MCF 10A (cell line): ENCODE measurements at regions not wholly inside any gene's neighbourhood (a gene's known extent, or its start where the extent isn't known, plus 50 kb on each side); places are given as distances from the start of the nearest gene placed in this dataset.
"Not testable (repeated sequence)": the region's sequence is repeated elsewhere in the genome, so short reads cannot be mapped to it uniquely, and the experiment has no call there.

ENCODE experiments used
- BruUV-seq: library from RNA; stranded (reverse); fragments of 400-500 nt; replicated peaks from 2 replicates; lab custom pipeline; 2021; lab: Mats Ljungman, UMichigan
- CTCF ChIA-PET: fragments of 300-600 bp; sonication (Branson Sonifier 250); formaldehyde crosslinking; extraction: SDS; loops from one replicate; lab custom pipeline; 2021; ENCODE audit warnings: antibody characterized with exemption, inconsistent platforms; lab: Yijun Ruan, JAX
- POLR2A ChIA-PET: fragments of 300-600, 350-650 bp; sonication (Branson Sonifier 250); formaldehyde crosslinking; extraction: SDS; loops from one replicate; lab custom pipeline; 2020; ENCODE audit warnings: antibody characterized with exemption, inconsistent platforms; lab: Yijun Ruan, JAX
- DNase-seq: peaks from one replicate; pipeline ENCODE4 v3.0.0-alpha.2; 2018; ENCODE audit not compliant: unreplicated experiment
- H3K27ac Mint-ChIP-seq: one replicate; pipeline ENCODE4 v1.8.0; 2022; ENCODE audit warnings: mild to moderate bottlenecking, low read depth, mixed read lengths; ENCODE audit not compliant: unreplicated experiment
- H3K27me3 Mint-ChIP-seq: one replicate; pipeline ENCODE4 v1.8.0; 2022; ENCODE audit warnings: mixed read lengths; ENCODE audit not compliant: insufficient read depth, unreplicated experiment
- H3K36me3 Mint-ChIP-seq: one replicate; pipeline ENCODE4 v1.8.0; 2022; ENCODE audit warnings: mild to moderate bottlenecking, moderate library complexity, mixed read lengths; ENCODE audit not compliant: insufficient read depth, unreplicated experiment
- H3K4me1 Mint-ChIP-seq: one replicate; pipeline ENCODE4 v1.8.0; 2022; ENCODE audit warnings: mixed read lengths; ENCODE audit not compliant: insufficient read depth, unreplicated experiment
- H3K4me3 Mint-ChIP-seq: one replicate; pipeline ENCODE4 v1.8.0; 2022; ENCODE audit warnings: mild to moderate bottlenecking, moderate library complexity, mixed read lengths; ENCODE audit not compliant: unreplicated experiment
- H3K9me3 Mint-ChIP-seq: one replicate; pipeline ENCODE4 v1.8.0; 2022; ENCODE audit warnings: mixed read lengths; ENCODE audit not compliant: unreplicated experiment
- CTCF ChIP-seq: fragments of 200-600 bp; IDR thresholded peaks from one replicate; pipeline ENCODE4 v1.8.0; 2022; ENCODE audit warnings: antibody characterized with exemption, mild to moderate bottlenecking; ENCODE audit not compliant: unreplicated experiment
- intact Hi-C: fragments of 100-400 bp; cut with micrococcal nuclease; formaldehyde crosslinking; loops from 2 replicates; pipeline ENCODE4 v1.14.1; 2022

- ChIA-PET CTCF (interaction anchor here (1.0 kb wide), 1 partner anchor 12 kb away, joined by 3 read pairs; no protein-coding TSS in a partner anchor), POLR2A (interaction anchor here (0.5 kb wide), 1 partner anchor 129 kb away, joined by 4 read pairs; no protein-coding TSS in a partner anchor)
- intact Hi-C loops = no loop called here
- Mint-ChIP-seq H3K36me3 (no peaks in the 10 kb centered on the region), H3K9me3 (peaks cover 25% of the 10 kb centered on the region), H3K27ac (no peak overlapping the region), H3K4me1 (no peaks in the 10 kb centered on the region), H3K27me3 (no peaks in the 10 kb centered on the region), H3K4me3 (no peak overlapping the region)
- TF ChIP-seq CTCF = no peak
- no TSS peak for BruUV-seq
- no peak for DNase-seq
Observed at GRCh38 chrX:65879977-65880799, 159.7 kb downstream of the VSIG4 start.

- H3K36me3 Mint-ChIP-seq = no peaks in the 10 kb centered on the region
- no TSS peak for BruUV-seq
- ChIA-PET POLR2A (no interaction called here), CTCF (interaction anchor here (0.8 kb wide), 1 partner anchor 123 kb away, joined by 3 read pairs; no protein-coding TSS in a partner anchor)
- DNase-seq = no peak
- H3K9me3 Mint-ChIP-seq = peaks cover 25% of the 10 kb centered on the region
- no peaks in the 10 kb centered on the region for H3K4me1 Mint-ChIP-seq
- no peak overlapping the region for H3K27ac Mint-ChIP-seq
- no peaks in the 10 kb centered on the region for H3K27me3 Mint-ChIP-seq
- TF ChIP-seq CTCF = no peak
- H3K4me3 Mint-ChIP-seq = no peak overlapping the region
- intact Hi-C loops = no loop called here
Observed at GRCh38 chrX:65878456-65878855, 161.4 kb downstream of the VSIG4 start.

GRCh38 chrX:65877953-65878352 is 161.9 kb downstream of the VSIG4 start:
- CTCF ChIA-PET = interaction anchor here (0.7 to 0.8 kb wide), 2 partner anchors 108 to 123 kb away, joined by 3 read pairs; no protein-coding TSS in a partner anchor
- Mint-ChIP-seq H3K4me3 (no peak overlapping the region), H3K27me3 (no peaks in the 10 kb centered on the region), H3K36me3 (no peaks in the 10 kb centered on the region), H3K9me3 (peaks cover 25% of the 10 kb centered on the region), H3K27ac (no peak overlapping the region), H3K4me1 (no peaks in the 10 kb centered on the region)
- no peak for TF ChIP-seq CTCF
- POLR2A ChIA-PET = no interaction called here
- no TSS peak for BruUV-seq
- no peak for DNase-seq
- intact Hi-C loops = no loop called here

GRCh38 chrX:65875614-65876013 is 164.3 kb downstream of the VSIG4 start:
- peaks cover 23% of the 10 kb centered on the region for H3K9me3 Mint-ChIP-seq
- CTCF ChIA-PET, H3K27me3 Mint-ChIP-seq, H3K27ac Mint-ChIP-seq, intact Hi-C loops, BruUV-seq, DNase-seq, H3K4me3 Mint-ChIP-seq, H3K36me3 Mint-ChIP-seq, H3K4me1 Mint-ChIP-seq, POLR2A ChIA-PET: not testable (repeated sequence)
